ENCODE measurements at regions not wholly inside any gene's neighbourhood (a gene's known extent, or its start where the extent isn't known, plus 50 kb on each side); places are given as distances from the start of the nearest gene placed in this dataset.

GRCh38 chr9:18032636-18033035 lies 441.3 kb upstream of the ADAMTSL1 start:
- DNase-seq (ENCODE audit: low read depth in 2 of 2): no peak
- H3K4me3 ChIP-seq (replicated peaks in 1 of 2; ENCODE audit: low read depth in 2 of 2, low read length in 2 of 2): no peak overlapping the region
- TF ChIP-seq CTCF (IDR thresholded peaks at IDR 0.05; ENCODE audit: low read depth, low read length): no peak

- DNase-seq (ENCODE audit: low read depth in 2 of 2): no peak
- no peak for TF ChIP-seq CTCF (IDR thresholded peaks at IDR 0.05; ENCODE audit: low read depth, low read length)
- no peak overlapping the region for H3K4me3 ChIP-seq (replicated peaks in 1 of 2; ENCODE audit: low read depth in 2 of 2, low read length in 2 of 2)
Observed at GRCh38 chr9:18036422-18037187, 437.3 kb upstream of the ADAMTSL1 start.

GRCh38 chr9:18037981-18038380 lies 436.0 kb upstream of the ADAMTSL1 start:
- DNase-seq (ENCODE audit: low read depth in 2 of 2): no peak
- no peak for TF ChIP-seq CTCF (IDR thresholded peaks at IDR 0.05; ENCODE audit: low read depth, low read length)

GRCh38 chr9:18040327-18040726 lies 433.6 kb upstream of the ADAMTSL1 start:
- no peak for DNase-seq (ENCODE audit: low read depth in 2 of 2)
- no peak for TF ChIP-seq CTCF (IDR thresholded peaks at IDR 0.05; ENCODE audit: low read depth, low read length)
- no peak overlapping the region for H3K4me3 ChIP-seq (replicated peaks in 1 of 2; ENCODE audit: low read depth in 2 of 2, low read length in 2 of 2)

More at GRCh38 chr9:18037981-18038380, 436.0 kb upstream of the ADAMTSL1 start:
- H3K4me3 ChIP-seq (replicated peaks in 1 of 2; ENCODE audit: low read depth in 2 of 2, low read length in 2 of 2): no peak overlapping the region

- no peak overlapping the region for H3K4me3 ChIP-seq (replicated peaks in 1 of 2; ENCODE audit: low read depth in 2 of 2, low read length in 2 of 2)
- DNase-seq (ENCODE audit: low read depth in 2 of 2): no peak
- no peak for TF ChIP-seq CTCF (IDR thresholded peaks at IDR 0.05; ENCODE audit: low read depth, low read length)
Observed at GRCh38 chr9:18043978-18044377, 430.0 kb upstream of the ADAMTSL1 start.

- no peak for TF ChIP-seq CTCF (IDR thresholded peaks at IDR 0.05; ENCODE audit: low read depth, low read length)
- no peak for DNase-seq (ENCODE audit: low read depth in 2 of 2)
- H3K4me3 ChIP-seq (replicated peaks in 1 of 2; ENCODE audit: low read depth in 2 of 2, low read length in 2 of 2): no peak overlapping the region
Observed at GRCh38 chr9:18045326-18045725, 428.6 kb upstream of the ADAMTSL1 start.

GRCh38 chr9:18046068-18046467 lies 427.9 kb upstream of the ADAMTSL1 start:
- TF ChIP-seq CTCF (IDR thresholded peaks at IDR 0.05; ENCODE audit: low read depth, low read length): no peak
- no peak overlapping the region for H3K4me3 ChIP-seq (replicated peaks in 1 of 2; ENCODE audit: low read depth in 2 of 2, low read length in 2 of 2)
- no peak for DNase-seq (ENCODE audit: low read depth in 2 of 2)
